Mucosa of descending colon (tissue), 3 donors: ENCODE measurements at regions not wholly inside any gene's neighbourhood (a gene's known extent, or its start where the extent isn't known, plus 50 kb on each side); places are given as distances from the start of the nearest gene placed in this dataset.

Experiments used
- ATAC-seq: fragments of 200-7000 bp; cut with Tn5 transposase; one replicate; pipeline ENCODE4 v1.9.1; 2020; ENCODE audit warnings: mild to moderate bottlenecking, moderate library complexity
- DNase-seq, 3 donors: peaks; one replicate each; pipeline ENCODE4 v3.0.0-alpha.2; 2020
- H3K36me3 ChIP-seq: fragments of 200-600 bp; one replicate; pipeline ENCODE4 v1.8.0; 2021; ENCODE audit warnings: low read depth, mild to moderate bottlenecking
- H3K4me1 ChIP-seq: fragments of 200-600 bp; one replicate; pipeline ENCODE4 v1.8.0; 2021; ENCODE audit warnings: low read depth, mild to moderate bottlenecking
- H3K4me3 ChIP-seq: fragments of 200-600 bp; one replicate; pipeline ENCODE4 v1.8.0; 2021; ENCODE audit warnings: mild to moderate bottlenecking
- H3K9me3 ChIP-seq: fragments of 200-600 bp; one replicate; pipeline ENCODE4 v1.8.0; 2021; ENCODE audit warnings: mild to moderate bottlenecking
- intact Hi-C, 2 donors: fragments of 100-400 bp; cut with DNase I in 1 of 2; cut with micrococcal nuclease in 1 of 2; formaldehyde crosslinking; loops; one replicate each; pipeline versions ENCODE4 v1.11.0 to v1.11.1; 2022; cut with DNase I, micrococcal nuclease
- TF ChIP-seq, protein P1 (sequence below): fragments of 200-600 bp; IDR thresholded peaks from one replicate; pipeline ENCODE4 v1.8.0; 2022; ENCODE audit warnings: antibody characterized with exemption, mild to moderate bottlenecking
- donor health status: DM: no; HTN: no; CAD: no; lungs with moderate emphysema.
- donor health status: DM: no; HTN: no; CAD: no.
- donor health status: DM: no; HTN: yes; CAD: no.

DNA sequence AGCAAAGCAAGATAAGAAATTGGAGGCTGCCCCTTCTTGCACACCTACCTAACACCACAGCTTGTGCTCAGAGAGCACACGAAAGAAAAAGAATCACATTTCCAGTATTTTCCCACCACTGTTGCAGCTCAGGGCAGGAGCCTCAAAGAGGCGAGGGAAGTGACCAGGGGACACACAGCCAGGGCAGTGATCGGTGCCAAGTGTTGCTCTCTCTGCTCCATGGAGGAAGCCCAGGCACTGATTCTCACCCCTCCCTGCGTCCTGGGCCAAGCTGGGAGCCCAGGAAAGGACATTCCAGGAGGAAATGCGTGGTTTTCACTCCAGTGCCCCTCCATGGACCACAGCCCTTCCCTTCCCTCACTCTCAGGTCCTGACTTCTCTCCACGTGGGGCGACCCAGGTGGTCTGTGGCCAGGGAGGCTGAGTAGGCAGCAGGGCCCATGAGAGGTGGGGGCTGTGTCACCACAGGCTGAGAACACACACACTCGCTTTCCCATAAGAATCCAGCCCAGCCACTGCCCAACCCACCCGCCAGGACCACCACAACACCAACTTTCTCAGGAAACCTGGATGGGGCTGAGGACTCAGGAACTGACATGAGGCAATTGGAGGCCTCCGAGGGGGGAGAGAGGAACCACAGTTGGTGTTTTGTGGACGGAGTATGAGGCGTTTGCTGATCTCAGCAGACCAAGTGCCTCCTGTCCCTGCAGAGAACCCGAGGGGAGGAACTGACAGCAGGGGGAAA is 81.7 kb upstream of the MAFB start:
- TF ChIP-seq, protein P1, sequence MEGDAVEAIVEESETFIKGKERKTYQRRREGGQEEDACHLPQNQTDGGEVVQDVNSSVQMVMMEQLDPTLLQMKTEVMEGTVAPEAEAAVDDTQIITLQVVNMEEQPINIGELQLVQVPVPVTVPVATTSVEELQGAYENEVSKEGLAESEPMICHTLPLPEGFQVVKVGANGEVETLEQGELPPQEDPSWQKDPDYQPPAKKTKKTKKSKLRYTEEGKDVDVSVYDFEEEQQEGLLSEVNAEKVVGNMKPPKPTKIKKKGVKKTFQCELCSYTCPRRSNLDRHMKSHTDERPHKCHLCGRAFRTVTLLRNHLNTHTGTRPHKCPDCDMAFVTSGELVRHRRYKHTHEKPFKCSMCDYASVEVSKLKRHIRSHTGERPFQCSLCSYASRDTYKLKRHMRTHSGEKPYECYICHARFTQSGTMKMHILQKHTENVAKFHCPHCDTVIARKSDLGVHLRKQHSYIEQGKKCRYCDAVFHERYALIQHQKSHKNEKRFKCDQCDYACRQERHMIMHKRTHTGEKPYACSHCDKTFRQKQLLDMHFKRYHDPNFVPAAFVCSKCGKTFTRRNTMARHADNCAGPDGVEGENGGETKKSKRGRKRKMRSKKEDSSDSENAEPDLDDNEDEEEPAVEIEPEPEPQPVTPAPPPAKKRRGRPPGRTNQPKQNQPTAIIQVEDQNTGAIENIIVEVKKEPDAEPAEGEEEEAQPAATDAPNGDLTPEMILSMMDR, result no peak
- ATAC-seq (no peak), DNase-seq (no peak)
- intact Hi-C loops, result no loop called here
- no peak overlapping the region for H3K4me3 ChIP-seq
- no peaks in the 10 kb centered on the region for H3K9me3 ChIP-seq
- no peaks in the 10 kb centered on the region for H3K36me3 ChIP-seq
- H3K4me1 ChIP-seq, result no peaks in the 10 kb centered on the region

DNA sequence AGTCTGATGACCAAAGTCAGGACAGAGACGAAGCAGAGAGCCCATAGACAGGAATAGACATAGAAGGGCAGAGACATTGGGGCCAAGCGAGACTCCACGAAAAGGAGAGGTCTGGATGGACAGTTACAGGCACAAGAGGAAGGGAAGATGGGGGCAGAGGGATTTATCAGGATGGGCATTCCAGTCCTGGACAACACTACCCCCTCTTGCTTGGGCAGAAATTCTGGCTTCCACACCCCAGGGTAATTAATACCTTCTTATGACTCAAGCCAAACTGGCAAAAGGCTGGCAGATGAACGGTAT is 82.2 kb upstream of the MAFB start:
- Histone ChIP-seq H3K4me1 (no peaks in the 10 kb centered on the region), H3K36me3 (no peaks in the 10 kb centered on the region), H3K4me3 (no peak overlapping the region), H3K9me3 (no peaks in the 10 kb centered on the region)
- intact Hi-C loops, result no loop called here
- DNase-seq (no peak), ATAC-seq (no peak)
- TF ChIP-seq, protein P1, result no peak

DNA sequence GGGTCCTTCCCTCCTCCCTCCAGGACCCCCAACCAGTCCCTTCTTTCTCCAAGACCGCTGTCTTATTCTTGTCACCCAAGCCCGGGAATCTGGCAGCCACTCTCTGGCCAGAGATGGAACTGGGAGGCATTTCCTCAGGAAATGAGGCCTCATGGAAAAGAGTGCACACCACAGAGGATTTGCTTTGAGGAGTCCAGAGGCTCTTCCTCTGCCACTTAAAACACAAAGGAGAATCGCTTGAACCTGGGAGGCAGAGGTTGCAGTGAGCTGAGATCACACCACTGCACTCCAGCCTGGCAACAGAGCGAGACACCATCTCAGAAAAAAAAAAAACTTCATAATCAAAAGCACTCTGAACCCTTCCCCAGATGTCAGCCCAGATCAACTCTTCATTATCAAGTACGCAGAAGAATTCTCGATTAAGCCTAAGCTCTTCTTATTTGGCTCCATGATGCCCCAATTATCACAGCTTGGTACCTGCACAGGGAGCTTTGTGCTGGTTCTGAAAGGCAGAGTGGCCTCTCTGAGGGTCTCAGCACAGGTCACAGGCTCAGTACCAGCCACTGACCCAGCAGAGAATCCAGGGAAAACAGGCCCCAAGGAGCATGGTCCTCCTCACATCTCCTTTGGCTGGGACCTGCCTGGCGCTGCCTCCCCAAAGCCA is 82.9 kb upstream of the MAFB start:
- ATAC-seq, result no peak
- Histone ChIP-seq H3K9me3 (no peaks in the 10 kb centered on the region), H3K4me3 (no peak overlapping the region), H3K4me1 (no peaks in the 10 kb centered on the region), H3K36me3 (no peaks in the 10 kb centered on the region)
- intact Hi-C loops, result no loop called here
- TF ChIP-seq, protein P1, result no peak
- no peak for DNase-seq

DNA sequence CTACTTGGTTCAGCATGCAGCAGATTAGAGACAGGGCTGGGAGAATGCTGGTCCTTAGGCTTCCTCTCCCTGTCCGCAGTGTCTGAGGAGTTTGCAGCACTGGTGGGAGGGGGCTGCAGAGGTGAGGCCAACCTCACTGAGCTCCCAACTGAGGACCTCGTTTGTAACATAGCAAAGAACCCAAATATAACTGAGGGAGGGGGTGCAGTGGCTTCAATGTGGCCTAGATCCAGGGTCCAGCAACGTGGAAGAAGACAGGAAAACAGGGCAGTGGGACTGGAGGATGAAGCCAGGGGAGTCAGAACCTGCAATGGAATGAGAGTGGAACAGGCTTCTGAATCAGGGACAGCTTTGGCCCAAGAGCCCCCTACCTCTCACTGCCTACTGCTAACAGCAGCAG is 84.3 kb upstream of the MAFB start:
- TF ChIP-seq, protein P1, result no peak
- H3K4me3 ChIP-seq, result no peak overlapping the region
- no peaks in the 10 kb centered on the region for H3K9me3 ChIP-seq
- DNase-seq (no peak), ATAC-seq (no peak)
- no peaks in the 10 kb centered on the region for H3K36me3 ChIP-seq
- intact Hi-C loops, result no loop called here
- H3K4me1 ChIP-seq, result no peaks in the 10 kb centered on the region

DNA sequence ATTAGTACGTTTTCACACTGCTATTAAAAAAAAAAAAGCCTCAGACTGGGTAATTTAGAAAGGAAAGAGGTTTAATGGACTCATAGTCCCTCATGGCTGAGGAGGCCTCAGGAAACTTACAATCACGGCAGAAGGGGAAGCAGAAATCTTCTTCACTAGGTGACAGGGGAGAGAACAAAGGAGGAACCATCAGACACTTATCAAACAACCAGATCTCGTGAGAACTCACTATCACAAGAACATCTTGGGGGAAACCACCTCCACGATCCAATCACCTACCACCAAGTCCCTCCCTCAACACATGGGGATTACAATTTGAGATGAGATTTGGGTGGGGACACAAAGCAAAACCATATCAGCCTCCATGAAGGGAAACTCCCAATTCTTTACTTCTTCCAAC is 85.2 kb upstream of the MAFB start:
- no peaks in the 10 kb centered on the region for H3K36me3 ChIP-seq
- TF ChIP-seq, protein P1, result no peak
- H3K4me1 ChIP-seq, result no peaks in the 10 kb centered on the region
- no peak for DNase-seq
- intact Hi-C loops, result no loop called here
- H3K9me3 ChIP-seq, result no peaks in the 10 kb centered on the region
- ATAC-seq, result no peak
- no peak overlapping the region for H3K4me3 ChIP-seq
